Testis (tissue), 2 donors: ENCODE measurements at regions not wholly inside any gene's neighbourhood (a gene's known extent, or its start where the extent isn't known, plus 50 kb on each side); places are given as distances from the start of the nearest gene placed in this dataset.

ENCODE experiments used
- CTCF ChIP-seq, 3 experiments: fragments of 450-650 bp in 2 of 3; fragments of 200-600 bp in 1 of 3; sonication (generic) in 1 of 3; IDR thresholded peaks; one replicate each; pipeline ENCODE4 v1.5.1; 2016 to 2019; ENCODE audit warnings: antibody characterized with exemption in 3 of 3, mild to moderate bottlenecking in 2 of 3, moderate library complexity in 1 of 3
- POLR2A ChIP-seq: fragments of 450-650 bp; IDR thresholded peaks from one replicate; pipeline ENCODE4 v1.6.1; 2017; ENCODE audit warnings: antibody characterized with exemption, mild to moderate bottlenecking, moderate library complexity

GRCh38 chrX:39905538-39905891, 192.2 kb downstream of the BCOR start:
- no peak for TF ChIP-seq POLR2A
- TF ChIP-seq CTCF (IDR thresholded peaks at IDR 0.05) = no peak
